Endodermal cell (in vitro differentiated cells): ENCODE measurements at regions not wholly inside any gene's neighbourhood (a gene's known extent, or its start where the extent isn't known, plus 50 kb on each side); places are given as distances from the start of the nearest gene placed in this dataset.

ENCODE experiments used
- DNase-seq: peaks from one replicate; pipeline ENCODE4 v3.0.0-alpha.2; 2017
- H3K27ac ChIP-seq: 2 replicates; pipeline ENCODE4 v1.5.1; 2013; ENCODE audit warnings: mild to moderate bottlenecking, low read depth, low read length, moderate library complexity
- H3K27me3 ChIP-seq: 2 replicates; pipeline ENCODE4 v1.6.1; 2013; ENCODE audit warnings: mild to moderate bottlenecking, low read length, moderate library complexity; ENCODE audit not compliant: insufficient read depth, control insufficient read depth, poor library complexity, severe bottlenecking
- H3K36me3 ChIP-seq: 2 replicates; pipeline ENCODE4 v1.7.0; 2013; ENCODE audit warnings: mild to moderate bottlenecking, low read length, moderate library complexity; ENCODE audit not compliant: control insufficient read depth, insufficient read depth
- H3K4me1 ChIP-seq: one replicate; pipeline ENCODE4 v1.7.0; 2013; ENCODE audit warnings: low read length; ENCODE audit not compliant: control insufficient read depth, insufficient read depth
- H3K4me3 ChIP-seq: 2 replicates; pipeline ENCODE4 v1.5.1; 2013; ENCODE audit warnings: mild to moderate bottlenecking, low read length, moderate library complexity
- H3K9ac ChIP-seq: 2 replicates; pipeline ENCODE4 v1.6.1; 2013; ENCODE audit warnings: mild to moderate bottlenecking, low read length, moderate library complexity; ENCODE audit not compliant: poor library complexity, severe bottlenecking; ENCODE audit errors: extremely low read depth
- H3K9me3 ChIP-seq: 2 replicates; pipeline ENCODE4 v1.6.1; 2013; ENCODE audit warnings: mild to moderate bottlenecking, low read length, moderate library complexity; ENCODE audit not compliant: control insufficient read depth
- H3K27ac Mint-ChIP-seq: 2 replicates; pipeline ENCODE4 v1.8.0; 2020; ENCODE audit warnings: mixed read lengths
- H3K27me3 Mint-ChIP-seq: 2 replicates; pipeline ENCODE4 v1.8.0; 2021; ENCODE audit warnings: mild to moderate bottlenecking, mixed read lengths; ENCODE audit not compliant: insufficient read depth
- H3K36me3 Mint-ChIP-seq: 2 replicates; pipeline ENCODE4 v1.8.0; 2020; ENCODE audit warnings: low read depth, mixed read lengths
- H3K4me1 Mint-ChIP-seq: 2 replicates; pipeline ENCODE4 v1.8.0; 2020; ENCODE audit warnings: mixed read lengths
- H3K4me3 Mint-ChIP-seq: 2 replicates; pipeline ENCODE4 v1.8.0; 2020; ENCODE audit warnings: mild to moderate bottlenecking, moderate library complexity, mixed read lengths
- H3K9me3 Mint-ChIP-seq: 2 replicates; pipeline ENCODE4 v1.8.0; 2020; ENCODE audit warnings: mild to moderate bottlenecking, mixed read lengths
- WGBS, 2 experiments: methylation state at CpG; one replicate each; pipeline versions ENCODE4 v1.1.5 to v1.1.7; 2013; ENCODE audit warnings: missing lambda C conversion rate in 2 of 2, mixed read lengths in 1 of 2; ENCODE audit not compliant: insufficient coverage in 1 of 2, insufficient read length in 1 of 2; 5-methylcytosine and 5-hydroxymethylcytosine counted together
- TF ChIP-seq, protein P1 (sequence below): fragments of 200-600 bp; sonication (generic); conservative IDR thresholded peaks from 2 replicates; pipeline ENCODE4 v1.5.0; 2021; ENCODE audit warnings: antibody characterized with exemption, mild to moderate bottlenecking

DNA sequence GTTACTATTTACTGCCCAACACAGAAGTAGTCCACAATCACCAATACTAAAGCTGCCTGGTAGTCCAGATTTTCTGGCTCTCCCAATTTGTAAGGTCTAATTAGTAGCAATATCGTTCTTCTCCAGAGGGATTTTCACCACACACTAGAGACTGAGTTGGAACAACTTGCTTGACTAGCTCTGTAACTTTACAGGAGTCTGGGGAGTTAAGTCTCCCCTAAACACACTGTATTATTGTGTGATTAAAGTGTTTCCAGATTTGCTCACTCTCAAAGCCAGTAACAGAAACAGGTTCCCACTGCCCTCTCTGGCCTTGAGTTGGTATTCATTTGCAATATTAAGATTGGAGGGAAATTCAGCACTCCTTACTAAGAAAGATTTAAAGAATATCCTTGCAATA lies 1175.7 kb downstream of the SORCS1 start:
- Histone ChIP-seq H3K27ac (no peak overlapping the region), H3K36me3 (no peaks in the 10 kb centered on the region), H3K4me1 (no peaks in the 10 kb centered on the region), H3K27me3 (no peaks in the 10 kb centered on the region), H3K4me3 (no peak overlapping the region), H3K9me3 (no peaks in the 10 kb centered on the region), H3K9ac (no peak overlapping the region)
- no peak overlapping the region for H3K27ac Mint-ChIP-seq
- TF ChIP-seq, protein P1, sequence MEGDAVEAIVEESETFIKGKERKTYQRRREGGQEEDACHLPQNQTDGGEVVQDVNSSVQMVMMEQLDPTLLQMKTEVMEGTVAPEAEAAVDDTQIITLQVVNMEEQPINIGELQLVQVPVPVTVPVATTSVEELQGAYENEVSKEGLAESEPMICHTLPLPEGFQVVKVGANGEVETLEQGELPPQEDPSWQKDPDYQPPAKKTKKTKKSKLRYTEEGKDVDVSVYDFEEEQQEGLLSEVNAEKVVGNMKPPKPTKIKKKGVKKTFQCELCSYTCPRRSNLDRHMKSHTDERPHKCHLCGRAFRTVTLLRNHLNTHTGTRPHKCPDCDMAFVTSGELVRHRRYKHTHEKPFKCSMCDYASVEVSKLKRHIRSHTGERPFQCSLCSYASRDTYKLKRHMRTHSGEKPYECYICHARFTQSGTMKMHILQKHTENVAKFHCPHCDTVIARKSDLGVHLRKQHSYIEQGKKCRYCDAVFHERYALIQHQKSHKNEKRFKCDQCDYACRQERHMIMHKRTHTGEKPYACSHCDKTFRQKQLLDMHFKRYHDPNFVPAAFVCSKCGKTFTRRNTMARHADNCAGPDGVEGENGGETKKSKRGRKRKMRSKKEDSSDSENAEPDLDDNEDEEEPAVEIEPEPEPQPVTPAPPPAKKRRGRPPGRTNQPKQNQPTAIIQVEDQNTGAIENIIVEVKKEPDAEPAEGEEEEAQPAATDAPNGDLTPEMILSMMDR: no peak
- no peaks in the 10 kb centered on the region for H3K4me1 Mint-ChIP-seq
- no peak for DNase-seq
- 100% methylated on average over 1 of the region's 1 CpG for WGBS, 2 experiments
- no peaks in the 10 kb centered on the region for H3K27me3 Mint-ChIP-seq
- no peaks in the 10 kb centered on the region for H3K9me3 Mint-ChIP-seq
- H3K36me3 Mint-ChIP-seq: no peaks in the 10 kb centered on the region
- no peak overlapping the region for H3K4me3 Mint-ChIP-seq

DNA sequence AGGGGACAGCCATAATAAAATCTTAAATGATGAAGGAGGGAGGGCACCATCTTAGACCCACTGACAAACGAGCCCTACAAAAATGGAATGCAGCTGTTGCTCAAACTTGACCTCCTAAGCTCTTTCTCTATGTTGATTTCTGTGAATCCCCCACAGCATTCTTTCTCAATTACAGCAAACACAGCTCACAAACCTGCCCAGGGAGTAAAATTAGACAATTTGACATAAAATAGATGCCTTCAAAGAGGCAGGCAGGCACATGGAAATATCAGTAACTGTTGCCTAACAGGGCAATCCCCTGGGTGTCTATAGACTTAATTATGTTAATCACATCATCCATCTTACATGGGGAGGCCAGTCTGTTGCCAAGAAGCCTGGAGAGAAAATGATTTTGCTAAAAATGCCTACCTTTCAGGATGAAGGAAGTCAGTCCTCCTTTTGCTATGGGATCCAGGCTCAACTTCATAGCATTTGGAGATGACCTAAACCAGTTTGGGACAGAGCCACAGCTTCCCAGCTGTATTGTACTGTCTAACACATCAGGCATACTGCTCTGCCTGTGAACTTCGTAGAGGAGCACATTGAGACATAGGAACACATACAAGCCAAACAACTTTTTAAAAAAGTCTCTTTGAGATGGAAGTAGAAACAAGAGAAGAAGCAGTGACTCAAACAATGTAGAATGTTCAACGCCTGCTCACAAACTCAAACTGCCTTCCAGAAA lies 1177.4 kb downstream of the SORCS1 start:
- DNase-seq: no peak
- H3K27ac ChIP-seq: no peak overlapping the region
- no peak overlapping the region for H3K4me3 Mint-ChIP-seq
- H3K27me3 Mint-ChIP-seq: no peaks in the 10 kb centered on the region
- H3K27me3 ChIP-seq: no peaks in the 10 kb centered on the region
- WGBS, 2 experiments: 85 to 88% methylated on average over 1 to 3 of the region's 3 CpGs
- no peaks in the 10 kb centered on the region for H3K36me3 Mint-ChIP-seq
- H3K27ac Mint-ChIP-seq: no peak overlapping the region
- no peaks in the 10 kb centered on the region for H3K9me3 Mint-ChIP-seq
- TF ChIP-seq, protein P1: no peak
- no peaks in the 10 kb centered on the region for H3K4me1 ChIP-seq
- H3K4me1 Mint-ChIP-seq: no peaks in the 10 kb centered on the region
- no peak overlapping the region for H3K9ac ChIP-seq
- no peaks in the 10 kb centered on the region for H3K9me3 ChIP-seq
- H3K4me3 ChIP-seq: no peak overlapping the region
- H3K36me3 ChIP-seq: no peaks in the 10 kb centered on the region

DNA sequence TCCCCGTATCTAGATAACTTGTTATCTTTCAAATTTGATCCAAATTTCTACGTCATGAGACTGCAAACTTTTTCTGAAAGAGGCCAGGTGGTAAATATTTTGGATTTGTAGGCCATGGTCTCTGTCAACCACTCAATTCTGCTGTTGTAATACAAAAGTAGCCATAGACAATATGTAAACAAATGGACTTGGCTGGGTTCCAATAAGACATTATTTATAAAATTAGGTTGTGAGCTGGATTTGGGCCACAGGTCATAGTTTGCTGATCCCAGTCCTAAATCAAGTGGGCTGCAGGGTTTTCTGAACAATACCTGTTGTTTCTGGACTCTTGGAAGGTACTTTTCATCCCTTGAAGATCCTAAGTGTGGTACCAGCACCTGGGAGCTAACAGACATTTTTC lies 1178.0 kb downstream of the SORCS1 start:
- TF ChIP-seq, protein P1: no peak
- no peaks in the 10 kb centered on the region for H3K36me3 ChIP-seq
- no peak overlapping the region for H3K27ac ChIP-seq
- DNase-seq: no peak
- Mint-ChIP-seq H3K27ac (no peak overlapping the region), H3K9me3 (no peaks in the 10 kb centered on the region), H3K27me3 (no peaks in the 10 kb centered on the region), H3K4me3 (no peak overlapping the region), H3K36me3 (no peaks in the 10 kb centered on the region), H3K4me1 (no peaks in the 10 kb centered on the region)
- H3K9ac ChIP-seq: no peak overlapping the region
- H3K27me3 ChIP-seq: no peaks in the 10 kb centered on the region
- no peaks in the 10 kb centered on the region for H3K4me1 ChIP-seq
- WGBS, 2 experiments: 92 to 100% methylated on average over 1 to 2 of the region's 2 CpGs
- no peak overlapping the region for H3K4me3 ChIP-seq
- no peaks in the 10 kb centered on the region for H3K9me3 ChIP-seq
